Muscle of leg (tissue), 3 donors: ENCODE measurements at regions not wholly inside any gene's neighbourhood (a gene's known extent, or its start where the extent isn't known, plus 50 kb on each side); places are given as distances from the start of the nearest gene placed in this dataset.
A peak's percentile ranks its signal among the peaks of the same experiment; 100 is the strongest.

ENCODE experiments used
- DNase-seq: peaks from one replicate; pipeline ENCODE4 v3.0.0; 2013
- H3K27ac ChIP-seq: one replicate; pipeline ENCODE4 v1.5.1; 2013; ENCODE audit warnings: mild to moderate bottlenecking, low read length, control low read depth
- H3K27me3 ChIP-seq: one replicate; pipeline ENCODE4 v1.6.1; 2013; ENCODE audit warnings: low read length; ENCODE audit not compliant: control insufficient read depth, insufficient read depth
- H3K36me3 ChIP-seq: one replicate; pipeline ENCODE4 v1.6.1; 2013; ENCODE audit warnings: low read length; ENCODE audit not compliant: control insufficient read depth, insufficient read depth
- H3K4me1 ChIP-seq: one replicate; pipeline ENCODE4 v1.6.1; 2013; ENCODE audit warnings: low read length; ENCODE audit not compliant: control insufficient read depth, insufficient read depth
- H3K4me3 ChIP-seq: one replicate; pipeline ENCODE4 v1.5.1; 2013; ENCODE audit warnings: low read length, control low read depth
- H3K9me3 ChIP-seq: replicated peaks from 2 replicates; pipeline ENCODE4 v1.6.1; 2013; ENCODE audit warnings: low read depth, low read length; ENCODE audit not compliant: control insufficient read depth
- WGBS: methylation state at CpG from one replicate; pipeline ENCODE4 v1.1.5; 2013; ENCODE audit warnings: missing lambda C conversion rate; ENCODE audit not compliant: insufficient coverage; 5-methylcytosine and 5-hydroxymethylcytosine counted together

GRCh38 chr13:105908586-105908985 lies 626.9 kb downstream of the EFNB2 start:
- H3K27ac ChIP-seq, result no peak overlapping the region
- DNase-seq, result no peak
- no peaks in the 10 kb centered on the region for H3K4me1 ChIP-seq
- 33% methylated on average over 1 of the region's 9 CpGs for WGBS
- H3K36me3 ChIP-seq, result no peaks in the 10 kb centered on the region
- no peaks in the 10 kb centered on the region for H3K9me3 ChIP-seq
- H3K27me3 ChIP-seq, result no peaks in the 10 kb centered on the region
- no peak overlapping the region for H3K4me3 ChIP-seq

- H3K4me3 ChIP-seq, result no peak overlapping the region
- no peak for DNase-seq
- no peaks in the 10 kb centered on the region for H3K36me3 ChIP-seq
- no peaks in the 10 kb centered on the region for H3K9me3 ChIP-seq
- H3K4me1 ChIP-seq, result no peaks in the 10 kb centered on the region
- WGBS, result 100% methylated on average over 1 of the region's 3 CpGs
- H3K27ac ChIP-seq, result no peak overlapping the region
- H3K27me3 ChIP-seq, result no peaks in the 10 kb centered on the region
These were observed 628.0 kb downstream of the EFNB2 start for GRCh38 chr13:105907319-105908019.

- Histone ChIP-seq H3K4me1 (no peaks in the 10 kb centered on the region), H3K27ac (no peak overlapping the region), H3K36me3 (no peaks in the 10 kb centered on the region), H3K27me3 (no peaks in the 10 kb centered on the region), H3K4me3 (no peak overlapping the region), H3K9me3 (no peaks in the 10 kb centered on the region)
- 69% methylated on average over 3 of the region's 5 CpGs for WGBS
- peak; percentile 63 for DNase-seq
These were observed 628.7 kb downstream of the EFNB2 start for GRCh38 chr13:105906746-105907145.

GRCh38 chr13:105904034-105904742 lies 631.3 kb downstream of the EFNB2 start:
- no peak overlapping the region for H3K4me3 ChIP-seq
- no peaks in the 10 kb centered on the region for H3K4me1 ChIP-seq
- no peaks in the 10 kb centered on the region for H3K27me3 ChIP-seq
- H3K9me3 ChIP-seq, result no peaks in the 10 kb centered on the region
- no peaks in the 10 kb centered on the region for H3K36me3 ChIP-seq
- 80% methylated on average over 2 of the region's 9 CpGs for WGBS
- H3K27ac ChIP-seq, result no peak overlapping the region
- DNase-seq, result peak; percentile 29

- Histone ChIP-seq H3K4me3 (no peak overlapping the region), H3K27ac (no peak overlapping the region), H3K36me3 (no peaks in the 10 kb centered on the region), H3K27me3 (no peaks in the 10 kb centered on the region), H3K9me3 (no peaks in the 10 kb centered on the region), H3K4me1 (no peaks in the 10 kb centered on the region)
- WGBS, result no CpG with 5 or more reads among the region's 2 CpGs
- DNase-seq, result no peak
These were observed 633.1 kb downstream of the EFNB2 start for GRCh38 chr13:105902396-105902795.

GRCh38 chr13:105897575-105897974 lies 637.9 kb downstream of the EFNB2 start:
- no peaks in the 10 kb centered on the region for H3K27me3 ChIP-seq

GRCh38 chr13:105894697-105895096 lies 640.8 kb downstream of the EFNB2 start:
- no peaks in the 10 kb centered on the region for H3K36me3 ChIP-seq
- peak; percentile 32 for DNase-seq
- no peak overlapping the region for H3K4me3 ChIP-seq
- H3K9me3 ChIP-seq, result no peaks in the 10 kb centered on the region
- H3K4me1 ChIP-seq, result no peaks in the 10 kb centered on the region
- no peak overlapping the region for H3K27ac ChIP-seq
- no CpG with 5 or more reads among the region's 2 CpGs for WGBS
- no peaks in the 10 kb centered on the region for H3K27me3 ChIP-seq

More at GRCh38 chr13:105897575-105897974, 637.9 kb downstream of the EFNB2 start:
- 90% methylated on average over 1 of the region's 6 CpGs for WGBS
- H3K27ac ChIP-seq, result no peak overlapping the region
- no peak overlapping the region for H3K4me3 ChIP-seq
- H3K9me3 ChIP-seq, result no peaks in the 10 kb centered on the region
- no peaks in the 10 kb centered on the region for H3K36me3 ChIP-seq
- DNase-seq, result no peak
- H3K4me1 ChIP-seq, result no peaks in the 10 kb centered on the region

- DNase-seq, result no peak
- H3K9me3 ChIP-seq, result no peaks in the 10 kb centered on the region
- H3K4me3 ChIP-seq, result no peak overlapping the region
- no peaks in the 10 kb centered on the region for H3K36me3 ChIP-seq
- H3K4me1 ChIP-seq, result no peaks in the 10 kb centered on the region
- H3K27ac ChIP-seq, result no peak overlapping the region
- H3K27me3 ChIP-seq, result no peaks in the 10 kb centered on the region
- WGBS, result 80% methylated on average over 1 of the region's 4 CpGs
These were observed 645.0 kb downstream of the EFNB2 start for GRCh38 chr13:105890509-105890908.

GRCh38 chr13:105878119-105878700 lies 657.3 kb downstream of the EFNB2 start:
- H3K27me3 ChIP-seq, result no peaks in the 10 kb centered on the region

GRCh38 chr13:105874814-105875213 lies 660.6 kb downstream of the EFNB2 start:
- Histone ChIP-seq H3K36me3 (no peaks in the 10 kb centered on the region), H3K4me1 (no peaks in the 10 kb centered on the region), H3K27ac (no peak overlapping the region), H3K9me3 (no peaks in the 10 kb centered on the region), H3K27me3 (no peaks in the 10 kb centered on the region), H3K4me3 (no peak overlapping the region)
- DNase-seq, result no peak

More at GRCh38 chr13:105878119-105878700, 657.3 kb downstream of the EFNB2 start:
- Histone ChIP-seq H3K4me1 (no peaks in the 10 kb centered on the region), H3K27ac (no peak overlapping the region), H3K9me3 (no peaks in the 10 kb centered on the region), H3K4me3 (no peak overlapping the region), H3K36me3 (no peaks in the 10 kb centered on the region)
- peak; percentile 45 for DNase-seq
- WGBS, result no CpG with 5 or more reads among the region's 1 CpG
